HuH-7 (cell line): ENCODE measurements at regions not wholly inside any gene's neighbourhood (a gene's known extent, or its start where the extent isn't known, plus 50 kb on each side); places are given as distances from the start of the nearest gene placed in this dataset.

ENCODE experiments used
- DNase-seq: peaks from one replicate; pipeline ENCODE4 v3.0.0; 2011; ENCODE audit warnings: low spot score

- DNase-seq = no peak
Measured at GRCh38 chr16:51321251-51321650, 170.2 kb upstream of the SALL1 start.

GRCh38 chr16:51317575-51317974 lies 166.5 kb upstream of the SALL1 start:
- no peak for DNase-seq

GRCh38 chr16:51313198-51313597 lies 162.1 kb upstream of the SALL1 start:
- DNase-seq = no peak

- no peak for DNase-seq
Measured at GRCh38 chr16:51312363-51313150, 161.5 kb upstream of the SALL1 start.

- DNase-seq = no peak
Measured at GRCh38 chr16:51310159-51310558, 159.1 kb upstream of the SALL1 start.

- no peak for DNase-seq
Measured at GRCh38 chr16:51306886-51307595, 156.0 kb upstream of the SALL1 start.

GRCh38 chr16:51306116-51306515 lies 155.0 kb upstream of the SALL1 start:
- DNase-seq = no peak

GRCh38 chr16:51305337-51305736 lies 154.3 kb upstream of the SALL1 start:
- no peak for DNase-seq

GRCh38 chr16:51302042-51302441 lies 151.0 kb upstream of the SALL1 start:
- no peak for DNase-seq

GRCh38 chr16:51298800-51299199 lies 147.7 kb upstream of the SALL1 start:
- DNase-seq = no peak

GRCh38 chr16:51290442-51291285 lies 139.6 kb upstream of the SALL1 start:
- no peak for DNase-seq

- no peak for DNase-seq
Measured at GRCh38 chr16:51289336-51289735, 138.3 kb upstream of the SALL1 start.

- no peak for DNase-seq
Measured at GRCh38 chr16:51287121-51287755, 136.2 kb upstream of the SALL1 start.

GRCh38 chr16:51286272-51286671 lies 135.2 kb upstream of the SALL1 start:
- DNase-seq = no peak

GRCh38 chr16:51276336-51276735 lies 125.3 kb upstream of the SALL1 start:
- DNase-seq = no peak

- no peak for DNase-seq
Measured at GRCh38 chr16:51272420-51272819, 121.3 kb upstream of the SALL1 start.

GRCh38 chr16:51271156-51271701 lies 120.2 kb upstream of the SALL1 start:
- DNase-seq = no peak

- no peak for DNase-seq
Measured at GRCh38 chr16:51268237-51268636, 117.2 kb upstream of the SALL1 start.

GRCh38 chr16:51267681-51268080 lies 116.6 kb upstream of the SALL1 start:
- DNase-seq = no peak

GRCh38 chr16:51262428-51262827 lies 111.4 kb upstream of the SALL1 start:
- DNase-seq = no peak

- no peak for DNase-seq
Measured at GRCh38 chr16:51261919-51262318, 110.8 kb upstream of the SALL1 start.
